HUDEP-2 (cell line): ENCODE measurements at regions not wholly inside any gene's neighbourhood (a gene's known extent, or its start where the extent isn't known, plus 50 kb on each side); places are given as distances from the start of the nearest gene placed in this dataset.

ENCODE experiments used
- DNase-seq, 76 experiments: peaks; one replicate each; lab custom pipeline; 2025; ENCODE audit not compliant: unreplicated experiment in 76 of 76; lab: John Stamatoyannopoulos, UW

DNA sequence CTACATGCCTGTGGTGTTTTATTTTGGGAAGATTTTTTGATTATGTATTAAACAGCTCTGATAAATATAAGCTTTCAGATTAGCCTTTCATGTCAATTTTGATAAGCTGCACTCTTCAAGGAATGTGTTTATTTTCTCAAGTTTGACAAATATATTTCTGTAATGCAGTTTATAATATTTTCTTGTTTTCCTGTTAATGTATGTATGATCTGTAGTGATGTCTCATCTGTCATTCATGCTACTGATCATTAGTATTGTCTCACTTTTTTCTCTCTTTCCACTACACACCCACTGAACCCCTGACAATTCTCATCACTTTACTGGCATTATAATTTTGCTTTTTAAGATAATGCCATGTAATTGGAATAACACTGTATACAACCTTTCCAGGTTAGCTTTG lies 100.9 kb downstream of the TMEM18 start:
- no peak for DNase-seq

DNA sequence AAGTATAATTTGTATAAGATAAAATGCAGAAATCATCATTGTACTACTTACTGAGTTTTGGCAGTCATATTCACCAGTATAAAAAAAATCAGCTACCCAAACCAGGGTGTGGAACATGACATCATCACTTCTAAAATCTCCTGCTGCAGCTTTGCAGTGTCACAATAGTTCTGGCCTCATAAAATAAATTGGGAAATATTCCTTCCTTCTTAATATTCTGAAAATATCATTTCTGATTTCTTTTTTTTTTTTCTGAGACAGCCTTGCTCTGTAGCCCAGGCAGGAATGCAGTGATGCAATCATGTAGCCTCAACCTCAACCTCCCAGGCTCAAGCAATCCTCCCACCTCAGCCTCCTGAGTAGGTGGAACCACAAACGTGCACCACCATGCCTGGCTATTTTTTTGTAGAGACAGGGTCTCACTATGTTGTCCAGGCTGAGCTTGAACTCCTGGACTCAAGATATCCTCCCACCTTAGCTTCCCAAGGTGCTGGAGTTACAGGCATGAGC lies 101.4 kb downstream of the TMEM18 start:
- DNase-seq: no peak

DNA sequence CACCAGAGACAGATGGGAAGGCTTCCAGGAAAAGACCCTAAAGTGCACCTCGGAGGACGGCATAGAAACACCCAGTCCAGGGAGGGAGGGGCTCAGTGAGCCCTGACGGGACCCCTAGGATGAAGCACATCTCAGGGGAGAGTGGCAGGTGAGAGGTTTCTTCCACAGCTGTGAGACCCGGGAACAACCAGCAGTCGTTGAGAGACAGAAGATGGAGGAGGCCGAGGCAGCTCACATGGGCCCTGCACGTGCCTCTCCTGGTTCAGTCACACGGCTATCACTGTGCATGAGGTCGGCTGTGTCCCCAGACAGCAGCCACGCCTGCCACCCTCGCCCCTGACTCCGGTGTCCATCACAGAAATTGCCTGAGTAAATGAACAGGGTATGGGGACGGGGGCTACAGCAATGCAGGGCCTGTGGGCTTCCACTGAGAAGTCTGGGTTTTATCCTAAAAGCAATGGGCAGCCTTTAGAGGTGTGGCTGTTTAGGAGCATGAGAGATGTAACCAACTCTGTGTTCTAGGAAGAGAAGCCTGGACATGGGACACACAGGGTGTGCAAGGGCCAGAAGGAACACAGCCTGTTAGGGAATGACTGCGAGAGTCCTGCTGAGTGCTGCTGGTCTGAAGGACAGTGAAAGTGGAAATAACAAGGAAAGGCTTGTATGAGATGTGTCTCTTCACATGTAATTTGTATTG lies 102.0 kb downstream of the TMEM18 start:
- DNase-seq: no peak

DNA sequence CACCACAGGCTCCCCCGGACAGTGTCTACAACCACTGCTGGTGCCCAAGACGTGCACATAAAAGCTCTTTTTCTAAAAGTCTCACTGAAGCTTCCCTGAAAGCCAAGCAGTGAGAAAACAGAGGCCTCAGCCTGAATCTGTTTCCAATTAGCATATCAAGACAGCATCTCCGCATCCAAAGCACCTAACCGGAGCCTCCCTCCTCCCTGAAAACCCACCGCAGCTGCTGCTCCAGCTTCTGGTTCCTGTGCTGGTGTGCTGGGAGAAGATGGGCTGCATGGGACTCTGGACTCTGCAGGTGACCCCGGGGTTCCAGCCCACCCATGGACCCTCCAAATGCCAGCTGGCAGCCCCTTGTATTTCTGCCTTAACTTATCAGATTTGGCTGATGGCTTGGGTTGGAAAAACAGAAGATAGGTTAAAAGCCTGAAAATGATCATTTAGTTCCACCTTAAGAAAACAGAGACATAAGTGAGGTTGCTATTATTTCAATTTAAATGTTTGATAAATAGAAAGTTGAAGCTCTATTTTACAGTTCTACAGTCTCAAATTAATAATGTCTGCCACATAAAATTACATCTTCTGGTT lies 103.3 kb downstream of the TMEM18 start:
- DNase-seq: no peak

DNA sequence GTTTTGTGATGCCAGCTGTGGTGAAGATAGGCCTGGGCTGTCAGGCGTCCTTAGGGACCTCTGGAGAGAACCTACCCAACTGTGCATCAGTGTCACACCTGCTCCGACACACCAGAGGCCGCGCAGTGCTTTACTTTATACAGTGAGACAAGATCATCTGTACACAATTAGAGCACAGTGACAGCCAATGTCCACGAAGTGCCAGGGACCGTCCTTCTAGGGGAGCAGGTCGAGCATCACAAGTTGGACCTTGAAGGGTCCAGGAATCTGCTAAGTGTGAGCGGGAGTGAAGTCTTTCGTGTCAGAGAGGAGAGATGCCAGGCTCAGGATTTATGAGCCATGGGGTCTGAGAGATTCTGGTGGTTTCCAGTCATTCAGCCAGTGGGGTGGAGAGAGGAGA lies 104.2 kb downstream of the TMEM18 start:
- no peak for DNase-seq

DNA sequence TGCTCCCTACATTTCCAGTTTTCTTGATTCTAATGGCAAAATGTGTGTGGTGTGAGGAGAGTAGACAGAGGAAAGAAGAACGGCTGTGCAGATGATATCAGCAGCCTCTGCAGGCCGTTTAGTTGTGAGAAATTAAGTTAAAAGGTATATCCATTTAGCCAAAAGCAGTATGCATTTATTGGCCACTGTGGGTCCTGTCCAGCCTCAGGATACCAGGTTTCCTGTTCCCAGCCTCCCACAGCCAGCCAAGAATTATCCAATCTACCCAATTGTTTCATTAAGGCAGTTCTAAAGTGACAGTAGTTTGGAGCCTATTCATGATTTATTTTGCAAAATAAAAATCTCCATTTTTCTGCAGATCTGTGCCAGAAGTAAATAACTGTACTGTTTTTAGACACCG lies 107.5 kb downstream of the TMEM18 start:
- no peak for DNase-seq

DNA sequence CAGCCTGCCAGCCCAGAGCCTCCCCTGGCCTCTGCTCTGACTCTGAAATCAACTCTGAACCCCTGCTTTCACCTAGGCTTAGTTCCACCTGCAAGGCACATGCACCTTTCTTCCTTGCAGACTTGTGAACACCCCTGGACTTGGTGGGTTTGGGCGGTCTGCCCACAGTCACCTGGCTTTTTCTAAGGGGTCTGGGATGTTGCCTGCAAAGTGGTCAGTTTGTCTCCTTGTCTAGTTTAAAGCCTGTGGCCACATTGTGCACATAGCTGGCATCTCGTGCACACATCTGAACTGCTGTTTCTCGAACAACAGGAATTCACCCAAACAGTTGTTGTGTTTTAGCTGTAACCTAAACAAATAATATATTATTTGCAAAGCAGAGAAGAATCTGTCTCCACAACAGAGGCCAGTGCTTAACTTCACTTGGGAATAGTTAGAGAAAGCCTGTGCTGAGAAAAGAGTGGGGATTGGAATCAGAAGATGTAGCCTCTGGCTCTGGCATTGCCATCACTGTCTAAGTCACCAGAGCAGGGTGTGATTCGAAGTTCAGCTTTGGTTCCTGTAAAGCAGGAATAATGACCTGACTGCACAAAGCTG lies 108.5 kb downstream of the TMEM18 start:
- no peak for DNase-seq

DNA sequence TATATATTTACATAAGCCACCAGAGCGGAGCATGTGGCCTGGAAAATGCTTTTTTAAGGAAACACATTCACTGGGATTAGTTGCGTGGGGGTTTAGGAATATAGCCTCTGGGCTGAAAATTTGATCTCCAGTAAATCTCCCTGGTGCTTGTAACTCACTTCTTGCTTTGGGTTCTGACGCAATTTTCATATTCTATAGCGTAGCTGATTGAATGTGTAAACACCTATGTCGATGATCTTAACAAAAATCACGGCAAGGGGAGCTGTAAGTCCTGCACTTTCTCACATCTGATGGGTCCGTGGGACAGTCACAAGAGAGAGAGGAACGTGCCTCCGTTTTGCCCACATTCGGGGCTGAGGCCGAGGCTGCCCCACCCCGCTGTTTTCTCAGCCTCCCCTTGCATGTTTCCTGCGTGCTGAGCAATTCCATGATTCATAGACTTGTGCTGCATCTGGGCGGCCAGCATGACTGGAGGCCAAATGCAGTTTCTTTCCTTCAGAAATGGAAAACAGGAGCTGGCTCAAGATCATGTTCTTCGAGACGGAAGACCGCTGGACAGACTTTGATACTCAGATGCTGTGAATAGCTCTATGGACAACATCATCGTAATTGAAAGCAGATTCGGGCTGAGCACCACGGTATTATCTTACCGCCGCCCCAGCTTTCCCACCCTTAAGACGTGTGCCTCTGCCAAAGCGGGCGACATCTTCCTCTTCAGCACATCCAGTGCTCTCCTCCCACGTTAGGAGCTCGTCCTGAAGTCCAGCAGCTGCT lies 109.2 kb downstream of the TMEM18 start:
- no peak for DNase-seq

DNA sequence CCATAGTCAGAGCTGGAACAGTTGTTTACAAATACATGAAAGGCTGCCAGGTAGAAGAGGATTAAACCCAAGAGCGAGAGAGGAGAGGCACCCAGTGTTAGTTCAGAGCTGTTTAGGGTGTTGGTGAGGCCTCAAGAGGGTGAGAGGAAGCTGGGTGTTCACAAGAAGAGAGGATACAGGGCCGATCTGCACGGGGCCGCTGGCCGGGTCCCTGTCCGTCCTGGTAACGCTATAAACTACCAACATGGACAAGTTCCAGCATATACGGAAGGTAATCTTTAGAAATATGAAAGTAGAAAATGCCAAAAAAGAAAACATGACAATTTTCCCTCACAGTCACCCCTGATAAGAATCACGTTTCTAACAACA lies 109.7 kb downstream of the TMEM18 start:
- DNase-seq: no peak

DNA sequence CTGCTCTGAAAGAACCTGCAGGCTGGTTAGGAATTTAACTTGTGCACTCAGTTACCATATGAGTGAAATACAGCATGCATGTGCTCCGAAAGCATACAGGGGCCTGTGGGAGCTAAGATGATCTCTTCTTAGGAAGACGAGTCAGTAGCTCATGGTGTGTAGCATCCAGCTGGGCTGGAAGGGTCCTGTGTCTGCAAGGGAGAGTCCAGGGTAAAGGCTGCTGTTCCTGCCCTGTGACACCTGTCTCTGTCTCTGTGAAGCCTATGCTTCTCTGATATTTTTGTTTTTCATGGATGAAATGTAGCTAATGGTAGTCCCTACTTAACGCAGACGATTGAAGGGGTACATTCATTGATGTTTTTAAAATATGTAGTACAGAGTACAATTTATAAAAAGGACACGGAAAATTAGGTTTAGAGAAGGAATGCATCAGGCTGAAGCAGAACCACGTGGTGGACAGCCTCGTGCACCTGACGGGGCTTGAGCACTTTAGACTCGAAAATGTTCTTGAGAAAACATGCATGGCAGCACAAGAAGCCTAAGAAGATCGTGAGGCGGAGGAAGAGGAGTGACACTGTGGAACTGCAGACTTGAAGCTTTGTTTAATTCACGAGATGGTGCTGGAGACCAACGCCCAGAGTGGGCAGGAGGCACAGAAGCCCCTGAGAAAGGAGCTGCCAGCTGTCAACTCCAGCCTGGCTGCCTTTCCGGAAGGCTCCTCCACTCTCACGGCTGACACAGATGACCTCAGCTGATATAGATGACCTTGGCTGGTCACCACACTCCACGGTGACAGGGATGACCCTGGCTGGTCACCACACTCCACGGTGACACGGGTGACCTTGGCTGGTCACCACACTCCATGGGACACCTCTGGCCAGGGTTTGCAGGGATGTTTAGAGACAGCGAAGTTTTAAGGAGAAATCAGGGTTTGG lies 110.6 kb downstream of the TMEM18 start:
- no peak for DNase-seq

DNA sequence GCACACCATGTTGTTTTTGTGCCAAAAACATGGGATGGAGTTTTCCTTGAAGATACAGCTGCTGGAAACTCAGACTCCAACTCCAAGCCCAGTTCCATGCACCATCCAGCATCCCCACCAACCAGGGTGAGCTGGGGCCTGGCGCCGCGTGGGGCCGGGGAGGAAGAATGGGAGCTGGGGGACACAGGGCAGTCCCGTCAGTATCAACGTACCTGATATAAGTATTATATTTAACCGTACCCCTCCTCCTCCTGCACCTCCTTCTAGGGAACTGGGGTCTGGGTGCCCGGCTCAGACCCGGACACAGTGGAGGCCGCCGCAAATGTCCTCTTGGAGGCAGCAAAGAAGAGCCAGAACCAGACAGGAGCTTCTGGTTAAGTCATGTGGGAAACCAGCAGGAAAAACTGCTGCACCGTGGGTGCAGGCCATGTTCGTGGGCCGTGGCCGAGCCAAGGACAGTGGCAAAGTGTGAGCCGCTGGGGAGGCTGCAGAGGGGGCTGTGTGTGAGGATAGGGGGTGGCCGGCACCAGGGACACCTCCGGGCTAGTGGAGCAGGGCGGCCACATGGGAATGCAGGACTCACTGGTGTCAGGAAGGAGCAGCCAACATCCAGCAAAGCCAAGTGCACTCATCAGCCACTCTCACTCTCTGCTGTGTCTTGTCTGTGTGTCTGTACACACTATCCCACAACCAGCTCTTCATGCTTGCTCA lies 112.6 kb downstream of the TMEM18 start:
- DNase-seq: no peak

DNA sequence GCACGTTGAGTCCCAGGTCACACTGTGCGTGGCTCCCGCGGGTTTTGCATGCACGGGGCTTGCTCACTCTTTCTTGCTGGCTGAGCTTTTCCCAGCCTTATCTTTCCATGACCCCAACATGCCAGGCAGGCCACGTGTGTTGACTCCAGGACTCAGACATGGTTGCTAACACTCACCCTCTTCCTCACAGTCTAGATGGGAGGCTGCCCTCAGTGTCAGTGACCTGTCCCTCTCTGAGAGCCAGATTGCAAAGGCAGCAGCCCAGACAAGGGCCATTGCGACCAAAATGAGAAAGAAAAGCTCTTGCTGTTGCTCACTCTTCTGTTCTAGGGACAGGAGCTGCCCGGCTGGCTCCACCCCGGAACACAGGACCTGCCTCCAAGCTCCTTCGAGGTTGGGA lies 113.7 kb downstream of the TMEM18 start:
- no peak for DNase-seq

DNA sequence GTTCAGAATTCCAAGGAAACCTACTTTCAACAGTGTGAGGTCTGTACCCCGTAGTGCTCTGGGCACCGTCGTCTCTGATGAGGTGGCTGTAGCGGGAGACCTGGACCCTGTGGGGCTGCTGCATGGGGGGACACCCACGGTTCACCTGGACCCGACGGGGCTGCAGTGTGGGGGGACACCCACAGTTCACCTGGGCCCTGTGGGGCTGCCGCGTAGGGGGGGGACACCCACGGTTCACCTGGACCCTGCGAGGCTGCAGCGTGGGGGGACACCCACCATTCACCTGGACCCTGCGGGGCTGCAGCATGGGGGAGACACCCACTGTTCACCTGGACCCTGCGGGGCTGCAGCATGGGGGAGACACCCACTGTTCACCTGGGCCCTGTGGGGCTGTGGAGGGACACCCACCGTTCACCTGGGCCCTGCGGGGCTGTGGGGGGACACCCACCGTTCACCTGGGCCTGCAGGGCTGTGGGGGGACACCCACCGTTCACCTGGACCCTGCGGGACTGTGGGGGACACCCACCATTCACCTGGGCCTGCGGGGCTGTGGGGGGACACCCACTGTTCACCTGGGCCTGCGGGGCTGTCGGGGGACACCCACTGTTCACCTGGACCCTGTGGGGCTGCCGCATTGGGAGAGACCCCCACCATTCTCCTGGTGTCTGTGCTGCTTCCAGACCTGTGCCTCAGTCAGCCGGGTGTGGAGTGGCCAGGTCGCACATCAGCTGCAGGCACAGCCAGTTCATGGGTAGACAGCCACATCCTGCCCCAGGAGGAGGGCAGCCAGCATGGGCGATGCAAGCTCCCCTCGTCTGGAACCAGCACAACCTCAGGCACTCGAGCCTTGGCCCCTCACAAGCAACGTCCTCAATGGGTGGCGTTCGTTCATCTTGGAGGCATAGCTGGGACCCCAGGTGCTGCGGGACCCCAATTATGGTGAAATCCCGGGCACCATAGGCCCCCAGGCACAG lies 114.5 kb downstream of the TMEM18 start:
- no peak for DNase-seq

DNA sequence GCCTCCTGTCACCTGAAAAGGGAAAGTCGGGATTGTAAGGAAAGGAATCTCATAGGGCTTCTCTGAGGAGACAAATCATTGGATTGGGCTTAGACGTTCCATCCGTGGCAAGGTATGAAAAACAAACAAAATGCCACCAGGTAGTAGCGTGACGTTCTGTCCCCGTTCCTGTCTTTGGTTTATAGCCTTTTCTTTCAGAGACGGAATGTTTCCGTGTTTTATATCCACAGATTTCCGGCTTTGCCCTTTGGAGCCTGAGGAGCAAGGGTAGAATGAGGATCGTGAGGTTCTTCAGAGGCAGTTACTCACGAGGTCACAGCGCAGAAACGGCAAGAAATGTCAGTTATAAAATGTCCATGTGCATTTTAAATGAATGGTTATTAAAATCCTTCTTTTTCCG lies 118.3 kb downstream of the TMEM18 start:
- no peak for DNase-seq

DNA sequence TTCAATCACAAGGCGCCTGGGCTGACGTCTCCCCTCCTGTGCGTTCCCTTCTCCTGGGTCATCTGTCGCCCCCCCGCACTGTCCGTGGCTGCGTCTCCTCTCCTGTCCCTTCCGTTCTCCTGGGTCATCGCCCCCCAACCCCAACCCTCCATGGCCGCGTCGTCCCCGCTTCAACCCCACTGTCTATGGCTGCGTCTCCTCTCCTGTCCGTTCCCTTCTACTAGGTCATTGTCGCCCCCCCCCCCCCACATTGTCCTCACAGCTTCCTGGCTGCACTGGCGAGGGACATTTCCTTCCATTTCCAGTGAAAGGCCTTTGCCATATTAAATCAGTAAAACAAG lies 118.9 kb downstream of the TMEM18 start:
- no peak for DNase-seq

DNA sequence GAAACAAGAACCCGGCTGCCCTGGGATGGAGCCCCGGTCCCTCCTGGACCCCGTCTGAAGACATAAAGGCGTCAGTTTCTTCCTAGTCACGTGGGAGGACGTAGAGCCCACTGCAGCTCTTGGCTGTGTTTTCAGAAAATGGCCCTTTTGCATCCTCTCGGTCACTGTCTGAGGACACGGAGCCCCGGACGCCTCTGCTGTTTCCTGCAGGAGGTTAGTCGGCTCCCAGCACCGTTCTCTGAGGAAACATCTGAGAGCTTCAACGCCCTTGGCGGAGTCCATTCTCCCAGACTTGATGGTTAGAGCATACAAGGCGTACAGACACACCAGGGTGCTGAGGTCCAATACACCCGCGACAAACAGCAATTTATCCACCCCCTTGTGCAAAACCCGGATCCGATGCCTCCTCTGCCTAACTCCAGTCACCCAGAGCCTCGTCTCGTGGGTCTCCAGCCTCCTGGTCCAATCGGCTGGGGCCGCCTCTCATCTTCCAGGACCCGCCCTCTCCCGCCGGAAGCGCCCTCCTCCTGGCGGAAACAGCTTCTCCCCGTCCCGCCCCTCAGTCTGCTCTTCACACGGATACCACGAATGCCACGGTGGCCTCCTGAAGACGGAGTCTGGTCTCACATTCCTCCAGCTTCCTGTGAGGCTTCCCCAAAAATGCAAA lies 119.4 kb downstream of the TMEM18 start:
- no peak for DNase-seq

DNA sequence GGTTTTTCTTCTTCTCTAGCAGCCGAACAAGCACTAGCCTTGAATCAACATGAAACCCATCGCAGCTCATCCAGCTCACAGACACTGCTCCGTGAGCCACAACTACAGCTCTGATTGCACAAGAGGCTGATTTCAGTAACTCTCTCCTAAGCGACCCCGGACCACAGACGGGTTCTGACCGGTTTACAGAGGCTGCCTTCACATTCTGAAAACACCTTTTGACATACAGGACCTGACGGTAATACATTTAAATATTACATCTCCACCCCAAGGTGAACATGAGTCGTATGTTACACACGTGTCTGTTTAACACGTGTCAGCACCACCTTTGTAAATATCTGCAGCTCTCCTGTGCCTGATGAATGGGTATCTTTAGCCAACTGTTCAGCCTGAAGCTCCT lies 120.7 kb downstream of the TMEM18 start:
- no peak for DNase-seq

DNA sequence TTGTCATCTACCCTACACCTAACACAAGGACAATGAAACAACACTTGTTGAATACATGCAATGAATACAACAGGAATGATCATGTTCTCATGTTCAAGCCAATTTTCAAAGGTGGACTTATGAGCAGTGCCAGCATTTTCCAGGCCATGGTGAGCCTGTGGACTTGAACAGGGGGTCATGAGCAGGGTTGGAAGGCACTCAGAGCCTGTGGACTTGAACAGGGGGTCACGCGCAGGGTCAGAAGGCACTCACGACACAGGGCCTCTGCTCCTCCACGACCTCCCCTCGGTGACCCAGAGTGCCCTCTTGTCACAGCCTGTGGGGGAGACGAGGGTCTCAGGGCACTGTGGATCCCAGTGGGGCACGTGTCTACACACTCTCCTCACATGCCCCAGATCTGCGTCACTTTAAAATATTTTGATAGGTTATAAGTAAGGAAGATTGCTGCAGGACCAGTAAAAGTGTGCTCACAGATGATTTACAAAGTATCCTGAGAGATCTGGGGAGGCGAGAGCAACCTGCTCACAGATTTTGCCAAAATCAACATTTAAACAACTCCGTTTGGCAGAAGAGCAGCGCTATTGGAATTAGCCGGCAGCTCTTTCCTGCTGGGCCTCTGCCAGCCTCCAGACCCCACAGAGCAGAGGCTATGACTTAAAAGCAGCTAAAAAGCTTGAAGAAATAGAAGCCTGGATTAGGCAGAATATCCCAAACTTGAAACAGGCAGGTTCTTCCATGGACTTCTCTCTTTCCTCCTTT lies 121.9 kb downstream of the TMEM18 start:
- no peak for DNase-seq
